NOMO-1 treated with dmso at 0.1 percent for 144 hours (cell line): ENCODE measurements at regions not wholly inside any gene's neighbourhood (a gene's known extent, or its start where the extent isn't known, plus 50 kb on each side); places are given as distances from the start of the nearest gene placed in this dataset.

Experiments
- DNase-seq: peaks from one replicate; lab custom pipeline; 2025; ENCODE audit not compliant: unreplicated experiment; lab: John Stamatoyannopoulos, UW

- DNase-seq, result no peak
These were observed 124.2 kb downstream of the TMEM161B start for GRCh38 chr5:88144219-88145001.

- DNase-seq, result no peak
These were observed 124.9 kb downstream of the TMEM161B start for GRCh38 chr5:88143693-88144218.

- DNase-seq, result no peak
These were observed 125.6 kb downstream of the TMEM161B start for GRCh38 chr5:88142886-88143692.

GRCh38 chr5:88142636-88142885, 126.1 kb downstream of the TMEM161B start:
- no peak for DNase-seq

- DNase-seq, result peak; percentile 96
These were observed 127.5 kb downstream of the TMEM161B start for GRCh38 chr5:88140856-88141752.

GRCh38 chr5:88140396-88140855, 128.2 kb downstream of the TMEM161B start:
- no peak for DNase-seq

- DNase-seq, result no peak
These were observed 138.3 kb downstream of the TMEM161B start for GRCh38 chr5:88130211-88130815.

- DNase-seq, result no peak
These were observed 139.8 kb downstream of the TMEM161B start for GRCh38 chr5:88128813-88129212.

GRCh38 chr5:88119535-88120125, 149.0 kb downstream of the TMEM161B start:
- DNase-seq, result no peak

GRCh38 chr5:88118179-88118578, 150.5 kb downstream of the TMEM161B start:
- DNase-seq, result no peak

GRCh38 chr5:88117546-88117945, 151.1 kb downstream of the TMEM161B start:
- DNase-seq, result no peak

GRCh38 chr5:88116396-88116795, 152.2 kb downstream of the TMEM161B start:
- no peak for DNase-seq

- no peak for DNase-seq
These were observed 153.4 kb downstream of the TMEM161B start for GRCh38 chr5:88115211-88115610.

GRCh38 chr5:88113429-88113828, 155.2 kb downstream of the TMEM161B start:
- DNase-seq, result no peak

- no peak for DNase-seq
These were observed 158.8 kb downstream of the TMEM161B start for GRCh38 chr5:88109818-88110217.

GRCh38 chr5:88108490-88109279, 160.0 kb downstream of the TMEM161B start:
- no peak for DNase-seq

- no peak for DNase-seq
These were observed 173.6 kb downstream of the TMEM161B start for GRCh38 chr5:88094906-88095496.

- DNase-seq, result no peak
These were observed 174.2 kb downstream of the TMEM161B start for GRCh38 chr5:88094403-88094802.

GRCh38 chr5:88093765-88094164, 174.9 kb downstream of the TMEM161B start:
- DNase-seq, result no peak
